B cell (primary cell): ENCODE measurements at regions not wholly inside any gene's neighbourhood (a gene's known extent, or its start where the extent isn't known, plus 50 kb on each side); places are given as distances from the start of the nearest gene placed in this dataset.
A peak's percentile ranks its signal among the peaks of the same experiment; 100 is the strongest.

Experiments used
- ATAC-seq: fragments of 200-7000 bp; cut with Tn5 transposase; one replicate; pipeline ENCODE4 v1.10.0; 2021; ENCODE audit warnings: low read depth, mild to moderate bottlenecking, moderate number of reproducible peaks, moderate library complexity
- CTCF ChIA-PET: fragments of 350-600 bp; sonication (Branson Sonifier 250); formaldehyde crosslinking; loops from one replicate; lab custom pipeline; 2021; ENCODE audit warnings: antibody characterized with exemption, inconsistent platforms; lab: Charles Lee
- POLR2A ChIA-PET: fragments of 350-600 bp; sonication (Branson Sonifier 250); formaldehyde crosslinking; loops from one replicate; lab custom pipeline; 2021; ENCODE audit warnings: antibody characterized with exemption; lab: Charles Lee
- DNase-seq: peaks from one replicate; pipeline ENCODE4 v3.0.0; 2013
- H2AFZ ChIP-seq: 2 replicates; pipeline ENCODE4 v1.6.1; 2012; ENCODE audit warnings: mild to moderate bottlenecking, low read depth, low read length; ENCODE audit not compliant: insufficient read depth, poor library complexity, severe bottlenecking
- H3K27ac ChIP-seq, 2 donors: 1 replicate in 1 of 2; 2 replicates in 1 of 2; pipeline ENCODE4 v1.5.1; 2012 to 2013; ENCODE audit warnings: low read length in 2 of 2, mild to moderate bottlenecking in 2 of 2, moderate library complexity in 1 of 2
- H3K27me3 ChIP-seq, 4 experiments: fragments of 200-600 bp in 1 of 4; sonication (generic) in 1 of 4; replicated peaks in 1 of 4; 1 replicate in 2 of 4; 2 replicates in 2 of 4; pipeline versions ENCODE4 v1.6.1 to v1.7.0; 2013 to 2016; ENCODE audit warnings: low read length in 3 of 4, mild to moderate bottlenecking in 2 of 4, mixed read lengths in 1 of 4, moderate library complexity in 1 of 4; ENCODE audit not compliant: insufficient read depth in 4 of 4, control insufficient read depth in 3 of 4; ENCODE audit errors: control extremely low read depth in 1 of 4
- H3K36me3 ChIP-seq, 2 experiments: replicated peaks in 1 of 2; 1 replicate in 1 of 2; 2 replicates in 1 of 2; pipeline versions ENCODE4 v1.6.1 to v1.7.1; 2013; ENCODE audit warnings: low read length in 1 of 2; ENCODE audit not compliant: insufficient read depth in 2 of 2, control insufficient read depth in 1 of 2; ENCODE audit errors: control extremely low read depth in 1 of 2, extremely low read depth in 1 of 2
- H3K4me1 ChIP-seq, 2 donors: fragments of 200-600 bp in 1 of 2; sonication (generic) in 1 of 2; 1 replicate in 1 of 2; 2 replicates in 1 of 2; pipeline versions ENCODE4 v1.5.1 to v1.6.1; 2013 to 2017; ENCODE audit warnings: low read length in 2 of 2; ENCODE audit not compliant: control insufficient read depth in 2 of 2, insufficient read depth in 2 of 2
- H3K4me2 ChIP-seq: replicated peaks from 2 replicates; pipeline ENCODE3; 2012; ENCODE audit warnings: mild to moderate bottlenecking, low read depth, low read length; ENCODE audit not compliant: poor library complexity, severe bottlenecking
- H3K4me3 ChIP-seq, 5 experiments: fragments of 200-600 bp in 1 of 5; sonication (generic) in 1 of 5; 1 replicate in 3 of 5; 2 replicates in 2 of 5; pipeline versions ENCODE4 v1.5.1 to v1.7.0; 2011 to 2016; ENCODE audit warnings: low read length in 4 of 5, mild to moderate bottlenecking in 4 of 5, low read depth in 2 of 5, control low read depth in 1 of 5, moderate library complexity in 1 of 5; ENCODE audit not compliant: insufficient read depth in 1 of 5; ENCODE audit errors: control extremely low read depth in 1 of 5, extremely low read depth in 1 of 5
- H3K79me2 ChIP-seq: fragments of 200-600 bp; sonication (generic); one replicate; pipeline ENCODE4 v1.6.0; 2016; ENCODE audit warnings: low read length; ENCODE audit not compliant: control insufficient read depth, insufficient read depth
- H3K9ac ChIP-seq: fragments of 200-600 bp; sonication (generic); 2 replicates; pipeline ENCODE4 v1.6.1; 2017; ENCODE audit warnings: mild to moderate bottlenecking, low read length, moderate library complexity
- H3K9me3 ChIP-seq, 3 donors: one replicate each; pipeline versions ENCODE4 v1.6.1 to v1.7.1; 2013; ENCODE audit warnings: low read length in 2 of 3; ENCODE audit not compliant: control insufficient read depth in 2 of 3, insufficient read depth in 1 of 3; ENCODE audit errors: control extremely low read depth in 1 of 3
- H4K20me1 ChIP-seq: 2 replicates; pipeline ENCODE4 v1.6.0; 2012; ENCODE audit warnings: mild to moderate bottlenecking, low read length; ENCODE audit not compliant: insufficient read depth, control insufficient read depth, poor library complexity, severe bottlenecking
- H3K27ac Mint-ChIP-seq: one replicate; pipeline ENCODE4 v1.8.0; 2021; ENCODE audit warnings: mixed read lengths
- H3K27me3 Mint-ChIP-seq: one replicate; pipeline ENCODE4 v1.8.0; 2021; ENCODE audit warnings: mixed read lengths
- H3K4me1 Mint-ChIP-seq: one replicate; pipeline ENCODE4 v1.8.0; 2021; ENCODE audit warnings: mixed read lengths
- H3K4me3 Mint-ChIP-seq: one replicate; pipeline ENCODE4 v1.8.0; 2021; ENCODE audit warnings: mixed read lengths
- H3K9me3 Mint-ChIP-seq: one replicate; pipeline ENCODE4 v1.8.0; 2022; ENCODE audit warnings: mixed read lengths; ENCODE audit not compliant: insufficient read depth
- CTCF ChIP-seq: fragments of 200-600 bp; IDR thresholded peaks from one replicate; pipeline ENCODE4 v1.8.0; 2022; ENCODE audit warnings: antibody characterized with exemption, mild to moderate bottlenecking
- EZH2 ChIP-seq: IDR thresholded peaks from 2 replicates; pipeline ENCODE4 v1.6.1; 2012; ENCODE audit warnings: borderline replicate concordance, low read depth, mild to moderate bottlenecking, moderate library complexity, low read length; ENCODE audit not compliant: insufficient read depth, poor library complexity, severe bottlenecking
- WGBS: methylation state at CpG from one replicate; pipeline ENCODE4 v1.1.5; 2013; ENCODE audit warnings: missing lambda C conversion rate; ENCODE audit not compliant: insufficient coverage; 5-methylcytosine and 5-hydroxymethylcytosine counted together
- intact Hi-C: fragments of 100-400 bp; cut with micrococcal nuclease; formaldehyde crosslinking; loops from one replicate; pipeline ENCODE4 v1.10.0; 2022

DNA sequence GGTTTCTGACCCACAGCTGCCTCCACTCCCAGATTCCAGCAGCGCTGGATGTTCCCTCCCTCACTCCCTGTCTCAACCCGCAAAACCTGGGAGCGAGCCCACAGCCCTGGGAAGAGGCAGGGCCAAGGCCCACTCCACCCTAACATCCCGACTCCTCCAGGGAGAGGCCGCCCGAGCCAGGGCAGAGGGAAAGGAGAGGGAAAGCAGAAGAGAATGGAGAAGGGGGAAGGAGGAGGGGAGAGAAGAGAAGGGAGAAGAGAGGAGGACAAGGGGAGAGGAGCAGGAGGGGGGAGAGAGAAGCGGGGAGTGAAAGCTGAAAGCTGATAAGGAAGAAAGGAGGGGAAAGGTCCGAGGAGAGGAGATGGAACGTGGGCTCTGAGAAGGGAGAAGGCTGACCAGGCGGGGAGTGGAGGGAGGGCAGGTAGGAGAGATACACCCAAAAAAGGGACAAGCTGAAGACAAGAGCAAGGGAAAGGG, 120.2 kb upstream of the PJA1 start:
- no peaks in the 10 kb centered on the region for H3K36me3 ChIP-seq
- H3K4me1 Mint-ChIP-seq, result no peaks in the 10 kb centered on the region
- H3K4me1 ChIP-seq, result peaks cover 9% of the 10 kb centered on the region in 2 donors
- no peak overlapping the region for H3K27ac Mint-ChIP-seq
- H4K20me1 ChIP-seq, result no peaks in the 10 kb centered on the region
- peak overlapping the region; percentile 77 for H2AFZ ChIP-seq
- no peak overlapping the region for H3K27ac ChIP-seq
- ATAC-seq, result no peak
- CTCF ChIA-PET, result interaction anchor here (1.1 to 2.2 kb wide), 5 partner anchors 457 to 1089 kb away, joined by 3 to 11 read pairs (median 4); partner anchors contain the start of gene EFNB1
- no peaks in the 10 kb centered on the region for H3K27me3 Mint-ChIP-seq
- peak overlapping the region; percentile 52 for H3K9ac ChIP-seq
- intact Hi-C loops, result loop anchor here (10.0 kb wide), 1 partner anchor 551 kb away; no protein-coding TSS in a partner anchor
- peaks cover 0 to 2% (median 0%) of the 10 kb centered on the region in 4 experiments for H3K27me3 ChIP-seq
- no peaks in the 10 kb centered on the region for H3K9me3 Mint-ChIP-seq
- no peak for TF ChIP-seq EZH2
- no peak for TF ChIP-seq CTCF
- H3K4me3 ChIP-seq, result peak overlapping the region in 4 of 5 experiments; percentile 24 to 58 (median 48)
- POLR2A ChIA-PET, result no interaction called here
- no peak for DNase-seq
- H3K4me3 Mint-ChIP-seq, result peak overlapping the region; percentile 44
- WGBS, result no CpG with 5 or more reads among the region's 10 CpGs
- peak overlapping the region; percentile 86 for H3K4me2 ChIP-seq
- H3K79me2 ChIP-seq, result no peaks in the 10 kb centered on the region
- no peaks in the 10 kb centered on the region for H3K9me3 ChIP-seq

- no peaks in the 10 kb centered on the region for H3K79me2 ChIP-seq
- 82% methylated on average over 2 of the region's 8 CpGs for WGBS
- no peak overlapping the region for H3K4me3 ChIP-seq
- no peak overlapping the region for H2AFZ ChIP-seq
- CTCF ChIA-PET, result interaction anchor here (0.7 to 2.2 kb wide), 3 partner anchors 8 to 1088 kb away, joined by 3 to 11 read pairs (median 3); no protein-coding TSS in a partner anchor
- H3K4me1 ChIP-seq, result peaks cover 9% of the 10 kb centered on the region in 2 donors
- Mint-ChIP-seq H3K9me3 (no peaks in the 10 kb centered on the region), H3K27me3 (no peaks in the 10 kb centered on the region), H3K4me3 (no peak overlapping the region), H3K4me1 (no peaks in the 10 kb centered on the region), H3K27ac (no peak overlapping the region)
- POLR2A ChIA-PET, result no interaction called here
- intact Hi-C loops, result loop anchor here (10.0 kb wide), 1 partner anchor 550 kb away; no protein-coding TSS in a partner anchor
- peaks cover 0 to 2% (median 0%) of the 10 kb centered on the region in 4 experiments for H3K27me3 ChIP-seq
- no peak for DNase-seq
- ATAC-seq, result no peak
- H3K36me3 ChIP-seq, result no peaks in the 10 kb centered on the region
- no peak overlapping the region for H3K4me2 ChIP-seq
- no peak for TF ChIP-seq CTCF
- TF ChIP-seq EZH2, result no peak
- no peaks in the 10 kb centered on the region for H4K20me1 ChIP-seq
- H3K27ac ChIP-seq, result no peak overlapping the region
- H3K9me3 ChIP-seq, result no peaks in the 10 kb centered on the region
- no peak overlapping the region for H3K9ac ChIP-seq
Observed at GRCh38 chrX:69284491-69284890, 119.2 kb upstream of the PJA1 start.
